C4-2B (cell line): ENCODE measurements at regions not wholly inside any gene's neighbourhood (a gene's known extent, or its start where the extent isn't known, plus 50 kb on each side); places are given as distances from the start of the nearest gene placed in this dataset.

Experiments used
- CTCF ChIP-seq: fragments of 450-650 bp; conservative IDR thresholded peaks from 2 replicates; pipeline ENCODE4 v1.5.1; 2017; ENCODE audit warnings: mild to moderate bottlenecking
- ZFX ChIP-seq: fragments of 450-650 bp; IDR thresholded peaks from 2 replicates; pipeline ENCODE4 v1.6.1; 2017

GRCh38 chr4:18535948-18536347 lies 514.4 kb upstream of the LCORL start:
- TF ChIP-seq ZFX (no peak), CTCF (no peak)
